ENCODE measurements at regions not wholly inside any gene's neighbourhood (a gene's known extent, or its start where the extent isn't known, plus 50 kb on each side); places are given as distances from the start of the nearest gene placed in this dataset.

DNA sequence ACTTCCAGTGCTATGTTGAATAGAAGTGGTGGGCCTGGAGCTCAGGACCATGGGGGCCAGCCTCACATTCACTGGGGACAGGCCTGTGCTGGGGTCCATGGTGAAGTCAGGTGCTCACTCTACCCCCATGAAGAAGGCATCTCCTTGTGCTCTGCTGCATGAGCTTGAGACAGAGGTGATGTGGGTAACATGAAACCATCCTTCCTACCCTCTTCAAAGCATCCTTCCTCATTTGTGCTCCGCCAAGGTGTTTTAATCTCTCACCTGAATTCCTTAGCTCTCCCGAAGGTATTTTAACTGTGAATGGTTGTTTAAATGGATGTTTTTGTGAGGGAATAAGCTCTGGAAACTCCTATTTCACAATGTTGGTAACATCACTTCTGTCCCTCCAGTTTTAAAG lies 209.6 kb upstream of the PCSK2 start:
- DNase-seq (ENCODE audit: low spot score) = no peak

DNA sequence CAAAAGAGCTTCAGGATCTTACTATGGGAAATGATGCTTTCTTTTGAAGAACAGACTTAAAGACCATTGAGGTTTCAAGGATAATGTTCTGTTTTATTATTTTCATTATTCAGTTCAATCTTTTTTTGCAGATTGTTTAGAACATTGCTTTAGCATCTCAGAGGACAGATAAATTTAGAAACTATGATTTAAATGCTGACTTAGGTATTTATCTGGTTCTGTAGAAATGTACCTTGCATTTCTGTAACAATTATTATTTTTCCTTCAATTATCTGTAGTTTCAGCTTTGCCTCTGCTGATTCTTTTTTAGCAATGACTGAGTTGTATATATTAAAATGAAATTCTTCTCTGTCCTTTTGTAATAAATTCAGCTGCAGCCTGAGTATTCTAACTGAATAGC lies 205.4 kb upstream of the PCSK2 start:
- DNase-seq (ENCODE audit: low spot score) = no peak

DNA sequence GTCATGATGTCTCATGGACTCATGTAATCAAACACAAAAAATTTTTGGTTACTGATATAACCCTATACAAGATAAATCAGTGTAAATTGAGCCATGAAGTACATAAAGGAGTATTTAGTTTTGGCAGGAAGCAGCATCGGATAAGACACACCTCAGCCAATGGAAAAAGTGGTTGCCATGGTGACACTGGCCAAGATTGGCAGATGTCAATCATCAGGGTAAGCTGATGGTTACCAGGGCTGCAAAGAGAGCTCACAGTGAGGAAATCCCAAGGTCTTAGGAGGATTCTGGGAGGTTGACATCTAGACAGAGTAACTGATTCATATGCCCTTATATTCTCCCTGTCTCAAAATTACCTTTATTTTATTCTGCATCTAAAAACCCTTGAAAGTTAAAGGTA lies 203.8 kb upstream of the PCSK2 start:
- no peak for DNase-seq (ENCODE audit: low spot score)

DNA sequence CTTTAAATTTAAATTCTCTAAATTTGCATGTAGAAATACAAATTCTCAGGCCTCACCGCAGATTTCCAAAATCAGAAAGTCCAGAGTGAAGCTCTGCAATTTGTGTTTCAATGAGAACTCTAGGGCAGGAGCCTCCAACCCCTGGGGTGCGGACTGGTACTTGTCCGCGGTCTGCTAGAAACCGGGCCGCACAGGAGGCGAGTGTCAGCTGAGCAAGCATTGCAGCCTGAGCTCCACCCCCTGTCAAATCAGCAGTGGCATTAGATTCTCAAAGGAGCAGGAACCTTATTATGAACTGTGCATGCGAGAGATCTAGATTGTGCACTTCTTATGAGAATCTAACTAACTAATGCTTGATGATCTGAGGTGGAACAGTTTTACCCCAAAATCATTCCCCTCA lies 203.0 kb upstream of the PCSK2 start:
- no peak for DNase-seq (ENCODE audit: low spot score)

DNA sequence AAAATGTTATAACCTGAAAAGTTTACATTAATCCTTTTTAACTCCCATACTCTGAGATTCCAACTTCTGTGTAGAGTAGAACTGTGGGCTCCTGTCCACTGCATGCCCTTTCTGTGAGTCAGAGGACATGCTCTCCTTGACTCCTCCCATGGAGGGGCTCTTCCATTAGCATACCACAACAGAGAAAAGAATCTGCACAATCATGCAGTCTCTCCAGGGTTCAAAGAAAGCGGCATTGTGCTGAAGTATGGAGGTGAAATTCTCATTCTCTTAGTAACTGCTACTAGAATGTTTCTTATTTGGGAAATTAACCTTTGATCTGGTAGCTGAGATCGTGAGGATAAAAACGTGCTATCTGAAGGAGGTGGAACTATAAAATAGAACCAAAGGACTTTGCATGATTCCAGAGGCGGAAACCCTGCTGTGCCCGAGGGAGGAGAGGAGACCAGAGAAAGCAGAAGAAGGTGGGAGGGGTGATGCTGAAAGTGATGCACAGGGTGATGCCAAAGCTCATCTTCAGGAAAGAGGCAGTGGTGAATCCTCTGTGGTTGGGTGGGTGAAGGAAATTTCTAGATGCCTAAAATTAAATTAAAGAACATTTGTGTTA lies 202.2 kb upstream of the PCSK2 start:
- DNase-seq (ENCODE audit: low spot score) = no peak

DNA sequence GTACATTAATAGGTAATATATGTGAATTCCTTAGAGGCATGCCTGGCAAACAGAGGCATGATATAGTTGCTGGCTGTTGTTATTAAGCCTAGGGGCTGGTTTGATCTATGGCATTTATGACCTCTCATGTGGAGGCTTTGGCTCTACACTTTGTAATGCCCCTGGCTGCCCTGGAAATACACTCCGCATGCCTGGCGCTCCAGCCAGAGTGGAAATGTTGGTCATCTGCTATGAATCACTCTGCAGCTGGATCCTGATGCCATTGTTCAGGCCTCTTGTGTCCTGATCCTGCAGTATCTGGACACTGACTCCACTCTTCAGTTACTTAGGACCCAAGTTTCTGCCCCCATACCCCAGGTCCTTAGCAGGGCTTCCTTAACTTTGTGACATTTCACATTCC lies 200.5 kb upstream of the PCSK2 start:
- DNase-seq (ENCODE audit: low spot score) = no peak

DNA sequence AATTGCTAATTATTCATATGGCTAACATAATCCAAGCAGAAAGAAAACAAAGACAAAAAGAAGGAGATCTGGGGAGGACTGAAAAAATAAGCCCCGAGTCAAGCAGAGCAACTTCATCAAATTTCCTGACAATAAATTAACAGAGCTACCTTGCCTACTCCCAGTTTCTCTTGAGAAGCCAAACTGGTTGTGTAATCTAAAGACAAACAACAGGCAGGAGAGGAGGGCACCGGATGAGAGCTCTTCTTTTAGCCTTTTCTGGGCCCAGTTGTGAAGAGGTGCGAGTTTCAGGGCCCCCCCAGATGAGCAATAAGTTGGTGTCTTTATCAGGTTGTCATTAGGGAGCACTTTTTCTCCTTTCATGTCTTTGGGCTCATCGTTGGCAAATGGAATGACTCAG lies 197.1 kb upstream of the PCSK2 start:
- no peak for DNase-seq (ENCODE audit: low spot score)

DNA sequence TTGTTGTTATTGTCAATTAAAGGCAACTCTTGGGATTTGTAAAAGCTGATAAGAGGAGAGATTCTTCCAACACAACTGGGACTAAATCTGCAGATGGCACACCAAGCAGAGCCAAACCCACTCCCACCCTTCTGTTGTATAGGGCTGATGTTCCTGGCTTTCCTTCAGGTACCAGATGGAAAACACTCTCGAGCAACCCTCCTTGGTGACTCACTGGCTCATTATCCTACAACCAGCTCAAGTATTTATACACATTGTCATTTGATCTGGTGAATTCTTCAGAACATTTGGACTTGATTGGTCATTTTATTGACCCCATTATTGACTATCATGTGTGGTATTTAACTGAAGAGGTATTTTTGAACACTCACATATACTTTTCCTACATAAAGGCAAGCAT lies 190.3 kb upstream of the PCSK2 start:
- DNase-seq (ENCODE audit: low spot score) = no peak

DNA sequence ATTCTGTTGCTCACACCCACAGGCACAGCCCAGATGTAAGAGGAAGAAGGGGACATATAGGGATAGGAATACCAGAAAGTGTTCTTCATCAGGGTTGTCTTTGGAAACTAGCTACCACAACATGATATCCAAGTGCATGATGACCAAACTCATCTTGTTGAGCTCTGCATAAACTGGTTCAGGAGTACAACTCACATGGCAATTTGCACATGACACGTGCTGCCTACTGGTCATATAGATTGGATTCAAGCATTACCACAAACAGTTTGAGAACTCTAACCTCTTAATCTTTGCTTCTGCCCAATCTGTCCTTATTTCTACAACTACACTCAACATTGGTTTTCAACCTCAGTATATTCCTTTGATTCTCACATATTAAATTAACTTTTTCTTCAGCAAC lies 184.7 kb upstream of the PCSK2 start:
- DNase-seq (ENCODE audit: low spot score) = no peak

DNA sequence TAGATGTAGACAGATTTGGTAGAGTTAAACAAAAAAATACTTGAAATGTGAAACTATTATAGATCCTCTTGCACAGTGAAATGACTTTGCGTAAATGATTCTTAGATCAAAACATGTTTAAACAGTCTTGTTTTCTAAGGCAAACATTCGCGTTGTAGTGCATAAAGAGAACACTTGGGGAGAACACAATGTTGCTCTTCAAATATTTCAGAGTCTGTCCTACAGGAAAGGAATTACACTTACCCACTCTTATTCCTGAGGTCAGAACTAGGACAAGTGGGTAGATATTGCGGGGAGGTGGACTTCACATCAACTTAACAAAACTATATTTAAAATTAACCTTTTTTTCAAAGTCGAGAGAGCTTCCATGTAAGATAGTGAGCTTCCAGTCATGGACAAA lies 183.5 kb upstream of the PCSK2 start:
- DNase-seq (ENCODE audit: low spot score) = no peak

DNA sequence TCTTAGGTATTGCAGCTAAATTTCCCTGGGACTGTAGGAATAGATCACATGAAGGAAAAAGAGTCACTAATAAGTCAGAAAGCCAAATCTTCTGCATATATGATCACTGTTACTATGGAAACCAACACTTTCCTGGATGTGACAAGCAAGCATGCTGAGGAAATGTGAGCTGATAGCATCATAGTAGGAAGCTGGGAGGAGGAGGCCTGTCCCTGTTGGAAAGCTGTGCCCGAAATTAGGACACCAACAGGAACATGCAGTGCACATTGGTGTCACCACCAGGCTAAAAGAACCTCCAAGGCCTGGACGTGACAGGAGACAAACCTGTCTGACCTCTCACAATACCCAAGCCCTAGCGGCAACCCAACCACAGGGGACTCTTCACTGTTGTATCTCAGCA lies 181.9 kb upstream of the PCSK2 start:
- no peak for DNase-seq (ENCODE audit: low spot score)

DNA sequence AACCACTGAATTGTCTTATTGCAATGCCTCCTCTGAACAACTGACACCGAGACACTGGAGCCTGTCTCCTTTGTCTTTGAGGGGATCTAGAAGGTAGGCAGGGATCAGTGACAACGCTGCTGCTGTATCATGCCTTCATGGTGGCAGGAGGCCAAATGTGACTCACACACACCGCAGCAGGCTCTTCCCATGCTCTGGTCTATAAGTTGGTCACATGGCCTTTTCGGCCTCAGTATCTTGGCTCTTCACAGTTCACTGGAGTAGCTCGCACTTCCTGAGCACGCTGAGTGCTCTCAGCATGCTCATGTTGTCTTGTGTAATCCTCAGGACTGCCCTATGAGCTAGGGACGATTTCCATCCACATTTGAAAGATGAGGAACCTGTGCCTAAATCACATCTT lies 167.4 kb upstream of the PCSK2 start:
- no peak for DNase-seq (ENCODE audit: low spot score)

DNA sequence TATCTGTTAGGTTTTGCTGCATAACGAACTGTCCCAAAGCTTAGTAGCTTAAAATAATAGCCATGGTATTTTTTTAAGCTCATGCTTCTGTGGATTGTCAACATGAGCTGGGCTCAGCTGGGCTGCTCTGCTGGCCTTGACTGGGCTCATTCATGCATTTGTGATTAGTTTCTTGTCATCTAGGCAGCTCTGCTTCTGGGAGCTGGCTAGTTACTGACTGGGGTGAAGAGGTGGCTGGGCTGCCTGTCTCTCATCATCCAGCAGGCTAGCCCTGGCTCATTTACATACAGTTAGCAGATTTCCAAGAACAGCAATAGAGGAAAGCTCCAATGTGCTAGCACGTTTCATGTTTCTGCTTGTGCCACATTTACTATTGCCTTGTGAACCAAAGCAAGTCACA lies 165.1 kb upstream of the PCSK2 start:
- no peak for DNase-seq (ENCODE audit: low spot score)

DNA sequence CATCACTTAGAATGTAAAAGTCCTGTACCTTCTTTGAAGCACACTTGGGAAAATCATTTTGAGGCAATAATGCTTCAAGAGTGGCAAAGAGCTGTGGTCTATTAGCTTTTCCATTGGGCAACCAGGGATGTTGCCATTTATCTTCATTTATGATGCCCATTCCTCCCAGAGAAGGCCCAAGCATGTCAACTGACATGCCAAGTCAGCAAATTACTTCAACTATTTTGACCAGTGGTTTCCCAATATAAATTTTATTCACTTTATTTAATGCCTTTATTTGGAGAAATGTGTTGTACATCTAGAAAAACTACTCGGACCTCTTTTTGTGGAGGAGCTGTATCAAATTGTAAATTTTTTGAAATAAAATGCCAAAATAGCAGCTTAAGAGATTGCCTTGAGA lies 164.1 kb upstream of the PCSK2 start:
- no peak for DNase-seq (ENCODE audit: low spot score)

DNA sequence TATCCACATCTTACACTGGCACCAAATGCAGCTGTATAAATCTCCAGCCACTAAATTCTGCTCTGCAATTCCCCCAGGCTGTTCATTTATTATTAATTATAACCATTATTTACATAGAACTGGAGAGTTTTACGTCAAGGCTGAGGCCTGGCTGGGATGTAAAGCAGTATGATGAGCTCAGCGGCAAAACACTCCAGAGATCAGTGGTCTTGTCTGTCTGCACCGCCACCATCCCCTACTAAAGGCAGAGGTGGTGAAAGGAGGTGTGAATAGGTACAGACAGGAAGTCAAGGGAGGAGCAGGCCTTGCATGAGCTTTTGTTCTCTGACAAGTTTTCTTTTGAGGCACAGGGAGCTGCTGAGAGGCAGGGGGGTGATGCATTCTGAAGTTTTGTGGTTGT lies 159.9 kb upstream of the PCSK2 start:
- DNase-seq (ENCODE audit: low spot score) = no peak

DNA sequence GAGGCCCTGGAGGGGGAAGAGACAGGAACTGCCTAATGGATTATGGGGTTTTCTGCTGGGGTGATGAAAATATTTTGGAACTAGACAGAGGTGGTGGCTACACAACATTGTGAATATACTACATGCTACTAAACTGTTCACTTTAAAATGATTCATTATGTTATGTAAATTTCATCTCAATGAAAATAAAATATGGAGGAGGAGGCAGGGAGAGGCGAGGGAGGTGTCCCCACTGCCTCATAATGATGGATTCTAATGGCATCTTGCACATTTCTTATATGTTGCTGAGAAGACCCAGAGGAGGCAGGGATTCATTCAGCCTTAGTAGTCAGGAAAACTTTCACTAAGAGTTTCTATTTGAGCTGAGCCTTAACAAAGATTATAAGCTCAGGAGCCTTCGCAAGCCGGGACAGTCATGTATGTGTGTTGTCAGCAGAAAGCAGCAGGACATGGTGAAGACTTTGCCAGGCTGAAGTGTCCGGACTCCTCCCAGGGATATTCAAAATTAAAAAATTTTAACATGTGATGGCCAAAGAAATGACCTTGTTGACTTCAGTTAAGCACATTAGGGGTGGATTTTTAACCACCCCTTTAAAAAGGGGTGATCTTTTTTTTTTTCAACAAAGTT lies 158.6 kb upstream of the PCSK2 start:
- DNase-seq (ENCODE audit: low spot score) = no peak

DNA sequence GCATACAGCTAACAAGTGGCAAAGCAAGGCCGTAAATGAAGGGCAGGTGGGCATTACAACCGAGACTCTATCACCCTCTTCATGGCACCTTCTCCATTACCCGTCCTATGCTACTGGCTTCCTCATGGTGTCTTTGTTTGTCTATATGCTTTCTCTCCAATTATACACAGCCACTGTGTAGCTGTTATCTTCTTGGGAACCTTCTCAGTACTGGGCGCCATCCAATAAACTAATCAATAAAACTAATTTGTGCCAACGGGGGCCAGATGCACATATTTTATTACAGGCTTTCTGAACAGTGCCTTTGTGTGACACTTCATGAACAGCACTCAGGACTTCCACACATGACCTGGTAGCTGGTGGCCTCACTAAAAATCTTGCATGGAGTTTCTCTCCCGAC lies 149.8 kb upstream of the PCSK2 start:
- no peak for DNase-seq (ENCODE audit: low spot score)

DNA sequence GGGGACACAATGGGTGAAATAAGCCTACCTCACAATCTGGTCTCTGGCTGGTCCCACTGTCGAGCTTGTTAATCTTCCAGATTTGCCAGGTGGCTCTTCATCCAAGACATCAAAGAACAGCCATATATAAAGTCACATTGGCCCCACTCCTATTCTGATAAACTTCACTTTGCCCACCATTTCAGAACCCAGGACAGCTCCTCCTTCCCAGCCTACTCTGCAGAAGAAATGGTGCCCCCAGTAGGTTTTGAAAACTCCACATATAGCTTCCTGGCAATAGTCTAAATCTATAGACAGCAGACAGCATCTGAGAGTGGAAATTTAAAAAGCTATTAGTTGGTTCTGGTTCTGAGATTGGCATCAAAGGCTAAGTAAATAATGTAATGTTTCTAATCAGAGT lies 143.1 kb upstream of the PCSK2 start:
- no peak for DNase-seq (ENCODE audit: low spot score)

DNA sequence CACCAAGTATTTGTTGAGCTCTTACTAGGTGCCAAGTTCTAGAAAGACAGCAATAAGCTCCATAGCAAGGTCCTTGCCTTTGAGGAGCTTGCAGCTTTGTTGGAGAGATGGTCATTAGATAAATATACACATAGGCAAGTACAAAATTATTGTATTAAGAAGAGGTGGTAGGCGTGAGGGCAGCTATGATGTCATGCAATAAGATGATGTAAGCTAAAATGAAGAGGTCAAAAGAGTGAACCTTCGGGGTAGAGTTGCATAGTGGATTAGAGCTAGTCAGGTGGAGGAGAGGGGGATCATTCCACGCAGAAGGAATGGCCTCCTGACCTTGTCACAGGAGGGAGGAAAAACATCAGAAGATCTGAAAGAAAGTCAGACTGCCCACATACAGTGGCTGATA lies 141.9 kb upstream of the PCSK2 start:
- no peak for DNase-seq (ENCODE audit: low spot score)

DNA sequence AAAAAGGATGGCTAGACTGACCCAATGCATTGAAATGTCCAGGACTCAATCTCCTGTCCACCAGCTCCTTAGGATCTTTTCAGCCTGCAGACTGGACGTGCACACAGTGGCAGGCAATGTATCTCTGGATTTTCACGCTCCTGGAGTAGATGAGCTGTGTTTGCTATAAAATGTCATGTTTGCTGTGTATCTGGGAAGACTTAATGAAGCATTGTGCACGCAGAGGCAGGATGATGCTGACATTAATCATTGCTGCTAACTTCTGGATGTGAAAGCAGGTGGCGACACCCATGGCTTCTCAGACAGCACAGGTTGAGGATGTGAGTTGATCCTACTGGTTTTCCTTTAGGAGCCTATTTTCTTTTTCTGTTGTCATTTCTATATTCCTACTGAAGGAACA lies 133.1 kb upstream of the PCSK2 start:
- no peak for DNase-seq (ENCODE audit: low spot score)

DNA sequence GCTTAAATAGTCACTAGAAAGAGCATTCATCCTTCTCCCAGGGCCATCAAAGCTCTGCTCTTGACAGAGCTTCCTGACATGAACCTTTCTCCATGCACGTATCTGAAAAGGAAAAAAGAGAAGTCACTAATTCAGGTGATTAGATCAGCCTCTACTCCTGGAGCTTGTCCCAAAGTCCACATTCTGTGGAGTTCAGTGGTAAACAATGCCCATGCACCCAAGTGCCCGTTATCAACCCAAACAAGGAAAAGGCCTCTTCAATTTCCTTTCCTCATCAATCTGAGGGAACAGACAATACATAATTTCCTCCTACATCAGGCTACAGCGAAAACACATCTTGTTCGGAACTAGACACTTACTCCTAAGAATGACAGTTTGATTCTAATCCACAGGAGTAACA lies 129.2 kb upstream of the PCSK2 start:
- no peak for DNase-seq (ENCODE audit: low spot score)

DNA sequence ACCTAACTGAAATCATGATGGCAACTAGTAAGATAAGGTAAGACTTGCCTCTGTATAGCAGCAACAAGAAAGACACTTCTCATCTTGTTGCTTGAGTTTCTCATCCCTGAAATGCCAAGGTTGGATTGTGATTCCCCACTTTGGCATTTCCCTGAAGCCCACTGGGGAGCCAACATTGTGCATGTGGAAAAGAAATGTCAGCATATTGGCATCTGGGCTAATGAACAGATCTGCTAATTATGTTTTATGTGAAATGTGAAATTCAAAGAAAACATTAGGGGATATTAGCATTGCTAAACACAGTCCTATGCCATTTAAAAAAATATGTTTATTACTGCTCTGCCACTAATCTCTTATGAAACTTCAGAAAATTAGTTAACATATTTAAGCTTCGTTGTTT lies 126.3 kb upstream of the PCSK2 start:
- DNase-seq (ENCODE audit: low spot score) = no peak

DNA sequence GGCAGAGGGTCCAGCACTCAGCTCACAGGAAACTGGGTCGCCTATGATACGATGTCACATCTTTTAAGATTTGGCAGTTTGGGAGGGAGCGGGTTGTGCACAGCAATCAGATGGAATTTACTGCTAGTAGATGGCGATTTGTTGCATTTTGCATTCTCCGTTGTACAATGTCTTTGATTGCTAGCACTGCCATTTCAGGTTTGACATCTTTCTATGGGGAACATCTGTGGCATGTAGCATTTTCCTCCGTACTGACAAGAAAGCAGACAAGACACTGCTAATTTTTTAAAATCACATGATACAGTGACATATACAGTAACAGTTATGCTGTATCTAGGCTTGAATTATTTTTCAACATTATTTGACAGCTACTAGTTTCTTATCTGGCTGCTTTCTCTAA lies 119.7 kb upstream of the PCSK2 start:
- DNase-seq (ENCODE audit: low spot score) = no peak

DNA sequence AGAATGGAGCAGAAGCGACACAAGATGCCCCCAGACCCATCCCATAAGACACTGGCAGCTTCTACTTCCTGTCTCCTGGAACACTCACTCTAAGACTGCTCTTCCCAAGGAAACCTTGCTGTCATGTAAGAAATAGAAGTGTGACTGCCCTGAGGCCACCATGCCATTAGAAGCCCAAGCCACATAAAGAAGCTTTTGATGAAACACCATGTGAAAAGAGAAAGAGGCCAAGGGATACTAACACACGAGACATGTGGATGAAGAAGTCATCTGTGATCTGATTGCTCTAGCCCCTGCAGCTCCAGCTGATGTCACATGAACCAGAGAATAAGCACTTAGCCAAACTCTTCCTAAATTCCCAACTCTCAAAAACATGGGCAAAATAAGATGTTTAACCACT lies 117.9 kb upstream of the PCSK2 start:
- DNase-seq (ENCODE audit: low spot score) = no peak
